Spinal cord (tissue), 9 donors: ENCODE measurements at regions not wholly inside any gene's neighbourhood (a gene's known extent, or its start where the extent isn't known, plus 50 kb on each side); places are given as distances from the start of the nearest gene placed in this dataset.

Experiments
- DNase-seq, 6 donors: peaks; one replicate each; pipeline versions ENCODE4 v3.0.0 to v3.0.0-alpha.2; 2013 to 2015; ENCODE audit warnings: low spot score in 6 of 6, low read depth in 4 of 6
- H3K27ac ChIP-seq: one replicate; pipeline ENCODE4 v1.5.1; 2013; ENCODE audit warnings: low read depth, low read length, control low read depth
- H3K27me3 ChIP-seq: one replicate; pipeline ENCODE4 v1.6.1; 2013; ENCODE audit warnings: low read length; ENCODE audit not compliant: control insufficient read depth, insufficient read depth
- H3K36me3 ChIP-seq: one replicate; pipeline ENCODE4 v1.6.1; 2013; ENCODE audit warnings: low read length; ENCODE audit not compliant: control insufficient read depth, insufficient read depth
- H3K4me1 ChIP-seq: one replicate; pipeline ENCODE4 v1.6.1; 2013; ENCODE audit warnings: low read length; ENCODE audit not compliant: control insufficient read depth, insufficient read depth
- H3K4me3 ChIP-seq: one replicate; pipeline ENCODE4 v1.5.1; 2013; ENCODE audit warnings: low read depth, low read length, control low read depth
- H3K9me3 ChIP-seq: one replicate; pipeline ENCODE4 v1.6.1; 2013; ENCODE audit warnings: low read length; ENCODE audit not compliant: control insufficient read depth, insufficient read depth
- WGBS: methylation state at CpG from one replicate; pipeline ENCODE4 v1.1.5; 2013; ENCODE audit warnings: missing lambda C conversion rate; ENCODE audit not compliant: insufficient coverage; 5-methylcytosine and 5-hydroxymethylcytosine counted together
- donor health status: healthy.

DNA sequence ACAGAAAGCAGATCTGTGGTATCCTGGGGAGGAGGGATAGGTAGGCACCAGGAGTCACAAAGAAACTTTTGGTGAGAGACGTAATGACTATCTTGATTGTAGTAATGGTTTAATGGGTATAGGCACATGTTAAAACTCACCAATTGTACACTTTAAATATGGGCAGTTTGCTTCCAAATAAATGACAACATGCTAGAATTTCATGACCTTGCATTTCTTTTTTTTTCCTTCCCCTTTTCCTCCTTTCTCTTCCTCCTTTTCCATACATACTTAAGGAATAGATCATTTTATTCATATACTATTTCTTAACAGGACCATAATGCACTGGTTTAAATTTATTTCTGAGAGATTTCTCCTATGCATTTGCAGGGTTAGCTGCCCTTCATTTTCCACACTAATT is 341.8 kb downstream of the TMEM182 start:
- Histone ChIP-seq H3K9me3 (no peaks in the 10 kb centered on the region), H3K4me1 (no peaks in the 10 kb centered on the region), H3K4me3 (no peak overlapping the region), H3K27ac (no peak overlapping the region), H3K36me3 (no peaks in the 10 kb centered on the region), H3K27me3 (no peaks in the 10 kb centered on the region)
- no peak for DNase-seq
- WGBS = no CpG with 5 or more reads among the region's 1 CpG

DNA sequence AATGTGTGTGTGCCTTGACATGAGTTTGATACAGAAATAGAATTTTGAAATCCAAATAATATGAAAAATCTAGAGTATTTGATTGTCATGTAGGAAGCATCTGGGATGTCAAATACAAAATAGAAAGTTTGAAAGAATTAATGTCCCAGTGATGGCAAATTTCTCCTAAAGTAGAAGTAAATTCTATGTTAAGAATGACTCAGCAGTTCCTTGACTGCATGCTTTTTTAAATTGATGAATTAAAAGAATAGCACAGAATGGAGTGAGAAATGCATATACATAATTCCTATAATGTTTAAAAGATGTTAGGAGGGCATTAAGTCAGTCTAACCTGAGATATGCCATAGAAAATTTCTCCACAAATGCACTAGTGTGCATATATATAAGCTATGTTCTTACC is 357.5 kb downstream of the TMEM182 start:
- no peaks in the 10 kb centered on the region for H3K27me3 ChIP-seq
- no peaks in the 10 kb centered on the region for H3K36me3 ChIP-seq
- H3K9me3 ChIP-seq = no peaks in the 10 kb centered on the region
- DNase-seq = no peak
- no peak overlapping the region for H3K27ac ChIP-seq
- no peaks in the 10 kb centered on the region for H3K4me1 ChIP-seq
- no peak overlapping the region for H3K4me3 ChIP-seq

- no peak overlapping the region for H3K27ac ChIP-seq
- no peaks in the 10 kb centered on the region for H3K9me3 ChIP-seq
- no peaks in the 10 kb centered on the region for H3K36me3 ChIP-seq
- 100% methylated on average over 1 of the region's 1 CpG for WGBS
- no peaks in the 10 kb centered on the region for H3K27me3 ChIP-seq
- H3K4me3 ChIP-seq = no peak overlapping the region
- DNase-seq = no peak
- no peaks in the 10 kb centered on the region for H3K4me1 ChIP-seq
Measured at GRCh38 chr2:103121106-103121505, 359.3 kb downstream of the TMEM182 start.

GRCh38 chr2:103123516-103123915 is 361.7 kb downstream of the TMEM182 start:
- Histone ChIP-seq H3K36me3 (no peaks in the 10 kb centered on the region), H3K27me3 (no peaks in the 10 kb centered on the region), H3K4me3 (no peak overlapping the region), H3K27ac (no peak overlapping the region), H3K9me3 (no peaks in the 10 kb centered on the region), H3K4me1 (no peaks in the 10 kb centered on the region)
- no peak for DNase-seq
- WGBS = no CpG with 5 or more reads among the region's 2 CpGs

GRCh38 chr2:103130857-103131256 is 369.0 kb downstream of the TMEM182 start:
- H3K4me3 ChIP-seq = no peak overlapping the region
- peaks cover 2% of the 10 kb centered on the region for H3K9me3 ChIP-seq
- no peaks in the 10 kb centered on the region for H3K4me1 ChIP-seq
- no peaks in the 10 kb centered on the region for H3K27me3 ChIP-seq
- H3K36me3 ChIP-seq = no peaks in the 10 kb centered on the region
- no peak for DNase-seq
- no CpG with 5 or more reads among the region's 1 CpG for WGBS
- H3K27ac ChIP-seq = no peak overlapping the region

DNA sequence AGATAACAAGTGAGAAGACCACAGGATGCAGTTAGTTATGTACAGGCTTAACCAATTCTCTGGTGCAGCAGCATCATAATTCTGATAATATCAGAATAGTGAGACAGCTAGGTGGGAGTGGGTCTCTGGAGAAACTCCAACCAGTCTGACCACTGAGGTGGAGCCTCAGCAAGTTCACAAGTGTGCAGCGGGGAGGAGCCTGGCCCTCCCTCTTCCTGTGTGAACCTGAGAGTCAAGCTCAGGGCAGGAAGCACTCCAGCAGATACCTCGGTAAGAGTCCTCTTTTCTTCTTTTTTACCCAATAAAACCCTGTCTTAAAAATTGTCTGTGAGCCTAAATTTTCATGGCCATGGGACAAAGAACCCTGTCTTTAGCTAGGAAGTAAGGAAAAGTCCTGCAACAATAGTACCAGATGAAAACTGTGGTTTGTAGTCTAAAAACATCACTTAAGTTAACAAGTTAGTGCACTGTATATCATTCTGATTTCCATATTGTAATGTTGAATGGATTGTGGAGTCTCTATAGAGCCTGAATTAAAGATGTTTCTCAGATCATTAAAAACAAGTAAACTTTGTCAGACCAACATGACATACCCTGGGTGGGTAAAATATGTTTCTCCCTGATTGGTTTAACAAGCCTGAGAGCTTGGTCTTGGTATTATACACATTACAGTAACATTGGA is 370.8 kb downstream of the TMEM182 start:
- Histone ChIP-seq H3K27me3 (no peaks in the 10 kb centered on the region), H3K4me1 (no peaks in the 10 kb centered on the region), H3K27ac (no peak overlapping the region), H3K4me3 (no peak overlapping the region), H3K9me3 (peaks cover 2% of the 10 kb centered on the region), H3K36me3 (no peaks in the 10 kb centered on the region)
- no peak for DNase-seq
- 80% methylated on average over 2 of the region's 2 CpGs for WGBS

DNA sequence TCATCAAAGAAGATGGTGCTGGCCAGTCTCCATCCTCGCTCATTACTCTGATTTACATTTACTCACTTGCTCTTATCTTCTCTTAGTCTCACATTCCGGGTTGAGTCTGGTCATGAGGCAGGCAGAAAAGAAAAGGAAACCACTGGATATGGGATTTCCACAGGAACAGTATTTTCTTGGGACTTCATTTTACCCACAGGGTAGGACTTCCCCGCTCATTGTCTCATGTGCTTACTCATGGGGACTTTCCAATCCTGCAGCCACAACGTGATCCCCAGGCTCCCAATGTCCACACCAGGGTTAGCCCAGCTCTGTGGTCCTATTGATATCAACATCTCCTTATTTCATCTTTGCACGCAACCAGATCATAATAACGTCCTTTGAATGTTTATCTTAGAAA is 373.8 kb downstream of the TMEM182 start:
- H3K4me1 ChIP-seq = no peaks in the 10 kb centered on the region
- no peak overlapping the region for H3K27ac ChIP-seq
- peaks cover 2% of the 10 kb centered on the region for H3K9me3 ChIP-seq
- no peaks in the 10 kb centered on the region for H3K36me3 ChIP-seq
- WGBS = 100% methylated on average over 2 of the region's 6 CpGs
- H3K27me3 ChIP-seq = no peaks in the 10 kb centered on the region
- no peak for DNase-seq
- H3K4me3 ChIP-seq = no peak overlapping the region

GRCh38 chr2:103138123-103138901 is 376.5 kb downstream of the TMEM182 start:
- Histone ChIP-seq H3K9me3 (no peaks in the 10 kb centered on the region), H3K27me3 (no peaks in the 10 kb centered on the region), H3K27ac (no peak overlapping the region), H3K36me3 (no peaks in the 10 kb centered on the region), H3K4me3 (no peak overlapping the region), H3K4me1 (no peaks in the 10 kb centered on the region)
- no peak for DNase-seq
- WGBS = no CpG with 5 or more reads among the region's 5 CpGs

GRCh38 chr2:103139628-103140268 is 377.9 kb downstream of the TMEM182 start:
- WGBS = 48% methylated on average over 3 of the region's 7 CpGs
- H3K9me3 ChIP-seq = no peaks in the 10 kb centered on the region
- H3K27me3 ChIP-seq = no peaks in the 10 kb centered on the region
- H3K36me3 ChIP-seq = no peaks in the 10 kb centered on the region
- DNase-seq = no peak
- no peak overlapping the region for H3K27ac ChIP-seq
- H3K4me3 ChIP-seq = no peak overlapping the region
- no peaks in the 10 kb centered on the region for H3K4me1 ChIP-seq

DNA sequence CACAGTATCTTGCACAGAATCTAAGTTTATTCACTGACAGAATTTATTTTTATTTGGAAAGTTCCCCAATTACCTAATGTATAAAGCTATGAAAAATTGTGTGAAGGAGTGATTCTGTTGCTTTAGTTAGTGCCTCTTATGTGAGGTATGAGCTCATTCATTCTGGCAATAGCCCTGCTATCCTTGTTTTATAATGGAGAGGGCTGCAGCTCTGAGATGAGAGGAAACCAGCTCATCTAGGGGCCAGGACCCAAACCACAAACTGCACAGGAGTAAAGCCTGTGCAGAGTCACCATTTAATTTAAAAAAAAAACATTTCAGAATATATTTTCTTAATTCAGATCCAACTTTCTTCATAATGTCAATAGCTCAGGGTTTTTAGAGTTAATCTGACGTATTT is 383.0 kb downstream of the TMEM182 start:
- Histone ChIP-seq H3K27ac (no peak overlapping the region), H3K36me3 (no peaks in the 10 kb centered on the region), H3K9me3 (no peaks in the 10 kb centered on the region), H3K4me1 (no peaks in the 10 kb centered on the region), H3K27me3 (no peaks in the 10 kb centered on the region), H3K4me3 (no peak overlapping the region)
- no peak for DNase-seq
- WGBS = no CpG with 5 or more reads among the region's 1 CpG
